ENCODE measurements at regions not wholly inside any gene's neighbourhood (a gene's known extent, or its start where the extent isn't known, plus 50 kb on each side); places are given as distances from the start of the nearest gene placed in this dataset.

- Histone ChIP-seq H3K9ac (ENCODE audit: insufficient read length) (no peak overlapping the region), H3K9me3 (ENCODE audit: low read depth, low read length) (no peaks in the 10 kb centered on the region), H3K36me3 (ENCODE audit: insufficient read depth, low read length) (no peaks in the 10 kb centered on the region), H3K4me3 (no peak overlapping the region), H3K27ac (no peak overlapping the region)
- TF ChIP-seq EZH2 (IDR thresholded peaks at IDR 0.05) (no peak), FOXP2 (optimal IDR thresholded peaks at IDR 0.05; ENCODE audit: control extremely low read depth, extremely low read length, insufficient read depth) (no peak), POLR2AphosphoS5 (IDR thresholded peaks at IDR 0.05; ENCODE audit: borderline replicate concordance, low read depth, low read length) (no peak)
- DNase-seq (ENCODE audit: low read depth, low spot score), result no peak
Observed at GRCh38 chr16:35339337-35339736, 1879.9 kb downstream of the TP53TG3F start.

GRCh38 chr16:35342012-35342411 lies 1882.6 kb downstream of the TP53TG3F start:
- Histone ChIP-seq H3K36me3 (ENCODE audit: insufficient read depth, low read length) (no peaks in the 10 kb centered on the region), H3K9ac (ENCODE audit: insufficient read length) (no peak overlapping the region), H3K9me3 (ENCODE audit: low read depth, low read length) (no peaks in the 10 kb centered on the region), H3K4me3 (no peak overlapping the region), H3K27ac (no peak overlapping the region)
- no peak for TF ChIP-seq FOXP2 (optimal IDR thresholded peaks at IDR 0.05; ENCODE audit: control extremely low read depth, extremely low read length, insufficient read depth)
- TF ChIP-seq POLR2AphosphoS5 (IDR thresholded peaks at IDR 0.05; ENCODE audit: borderline replicate concordance, low read depth, low read length), result no peak
- TF ChIP-seq EZH2 (IDR thresholded peaks at IDR 0.05), result no peak
- no peak for DNase-seq (ENCODE audit: low read depth, low spot score)

- H3K4me3 ChIP-seq, result no peak overlapping the region
- no peak for TF ChIP-seq EZH2 (IDR thresholded peaks at IDR 0.05)
- TF ChIP-seq POLR2AphosphoS5 (IDR thresholded peaks at IDR 0.05; ENCODE audit: borderline replicate concordance, low read depth, low read length), result no peak
- TF ChIP-seq FOXP2 (optimal IDR thresholded peaks at IDR 0.05; ENCODE audit: control extremely low read depth, extremely low read length, insufficient read depth), result no peak
- no peaks in the 10 kb centered on the region for H3K36me3 ChIP-seq (ENCODE audit: insufficient read depth, low read length)
- H3K27ac ChIP-seq, result no peak overlapping the region
- DNase-seq (ENCODE audit: low read depth, low spot score), result no peak
- H3K9me3 ChIP-seq (ENCODE audit: low read depth, low read length), result no peaks in the 10 kb centered on the region
- H3K9ac ChIP-seq (ENCODE audit: insufficient read length), result no peak overlapping the region
Observed at GRCh38 chr16:35344012-35344762, 1884.8 kb downstream of the TP53TG3F start.

DNA sequence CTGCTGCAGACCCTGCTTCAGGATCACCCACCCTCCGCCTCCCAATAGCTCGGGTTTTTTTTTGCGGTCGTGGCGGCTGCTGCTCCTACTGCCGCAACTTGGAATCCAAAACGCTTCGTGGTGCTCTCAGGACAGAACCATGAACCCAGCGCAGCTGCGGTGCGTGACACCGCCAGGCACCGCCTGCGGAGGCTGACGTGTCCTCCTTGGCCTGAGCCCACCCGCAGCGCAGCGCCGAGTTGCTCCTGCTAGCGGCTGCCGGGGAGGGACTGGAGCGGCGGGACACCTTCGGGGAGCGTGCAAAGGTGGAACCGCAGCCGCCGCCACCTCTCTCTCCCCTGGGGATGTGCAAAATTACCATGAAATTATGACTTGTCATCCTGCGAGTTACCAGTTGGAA lies 1893.0 kb downstream of the TP53TG3F start:
- H3K9me3 ChIP-seq (ENCODE audit: low read depth, low read length), result no peaks in the 10 kb centered on the region
- TF ChIP-seq EZH2 (IDR thresholded peaks at IDR 0.05) (no peak), FOXP2 (optimal IDR thresholded peaks at IDR 0.05; ENCODE audit: control extremely low read depth, extremely low read length, insufficient read depth) (no peak)

DNA sequence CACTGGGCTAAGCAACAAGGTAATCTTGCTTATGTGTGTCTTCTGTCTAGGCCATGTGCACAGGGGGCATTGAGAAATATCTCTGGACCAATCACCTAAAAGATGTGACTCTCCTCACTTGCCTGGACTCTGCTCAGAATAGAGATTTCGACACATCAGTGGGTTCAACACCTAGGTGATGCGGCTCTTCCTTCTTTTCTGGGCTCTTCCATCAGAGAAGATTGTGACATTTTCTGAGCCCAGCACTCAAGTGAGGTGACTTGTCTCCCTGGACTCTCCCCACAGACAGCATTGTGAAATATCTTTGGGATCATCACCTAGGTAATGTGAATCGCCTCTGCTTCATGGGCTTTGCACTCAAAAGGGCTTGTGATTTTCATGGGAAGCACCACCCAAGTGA lies 1904.1 kb downstream of the TP53TG3F start:
- H3K9ac ChIP-seq (ENCODE audit: insufficient read length), result no peak overlapping the region
- H3K4me3 ChIP-seq, result no peak overlapping the region
- H3K36me3 ChIP-seq (ENCODE audit: insufficient read depth, low read length), result no peaks in the 10 kb centered on the region
- no peaks in the 10 kb centered on the region for H3K9me3 ChIP-seq (ENCODE audit: low read depth, low read length)
- TF ChIP-seq FOXP2 (optimal IDR thresholded peaks at IDR 0.05; ENCODE audit: control extremely low read depth, extremely low read length, insufficient read depth) (no peak), EZH2 (IDR thresholded peaks at IDR 0.05) (no peak), POLR2AphosphoS5 (IDR thresholded peaks at IDR 0.05; ENCODE audit: borderline replicate concordance, low read depth, low read length) (no peak)
- no peak for DNase-seq (ENCODE audit: low read depth, low spot score)
- H3K27ac ChIP-seq, result no peak overlapping the region

More for the DNA sequence above, 1893.0 kb downstream of the TP53TG3F start:
- no peak overlapping the region for H3K27ac ChIP-seq
- H3K4me3 ChIP-seq, result no peak overlapping the region
- DNase-seq (ENCODE audit: low read depth, low spot score), result no peak
- H3K9ac ChIP-seq (ENCODE audit: insufficient read length), result no peak overlapping the region
- H3K36me3 ChIP-seq (ENCODE audit: insufficient read depth, low read length), result no peaks in the 10 kb centered on the region

DNA sequence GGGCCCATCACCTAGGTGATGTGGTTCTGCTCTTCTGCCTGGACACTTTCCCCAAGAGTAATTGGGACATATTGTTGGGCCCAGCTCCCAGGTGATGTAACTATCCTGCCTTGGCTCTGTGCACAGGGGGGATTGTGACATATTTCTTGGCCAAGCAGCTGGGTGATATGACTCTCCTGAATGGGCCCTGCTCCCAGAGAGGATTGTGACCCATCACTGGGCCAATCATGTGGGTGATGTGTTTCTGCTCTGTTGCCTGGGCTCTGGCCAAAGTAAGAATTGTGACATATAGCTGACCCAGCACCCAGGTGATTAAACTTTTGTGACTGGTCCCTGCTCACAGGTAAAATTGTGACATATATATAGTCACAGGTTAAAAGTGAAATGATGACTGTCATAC lies 1904.9 kb downstream of the TP53TG3F start:
- H3K36me3 ChIP-seq (ENCODE audit: insufficient read depth, low read length), result no peaks in the 10 kb centered on the region
- DNase-seq (ENCODE audit: low read depth, low spot score), result no peak
- no peak overlapping the region for H3K27ac ChIP-seq
- no peaks in the 10 kb centered on the region for H3K9me3 ChIP-seq (ENCODE audit: low read depth, low read length)
- no peak overlapping the region for H3K4me3 ChIP-seq
- TF ChIP-seq FOXP2 (optimal IDR thresholded peaks at IDR 0.05; ENCODE audit: control extremely low read depth, extremely low read length, insufficient read depth) (no peak), EZH2 (IDR thresholded peaks at IDR 0.05) (no peak), POLR2AphosphoS5 (IDR thresholded peaks at IDR 0.05; ENCODE audit: borderline replicate concordance, low read depth, low read length) (no peak)
- no peak overlapping the region for H3K9ac ChIP-seq (ENCODE audit: insufficient read length)

DNA sequence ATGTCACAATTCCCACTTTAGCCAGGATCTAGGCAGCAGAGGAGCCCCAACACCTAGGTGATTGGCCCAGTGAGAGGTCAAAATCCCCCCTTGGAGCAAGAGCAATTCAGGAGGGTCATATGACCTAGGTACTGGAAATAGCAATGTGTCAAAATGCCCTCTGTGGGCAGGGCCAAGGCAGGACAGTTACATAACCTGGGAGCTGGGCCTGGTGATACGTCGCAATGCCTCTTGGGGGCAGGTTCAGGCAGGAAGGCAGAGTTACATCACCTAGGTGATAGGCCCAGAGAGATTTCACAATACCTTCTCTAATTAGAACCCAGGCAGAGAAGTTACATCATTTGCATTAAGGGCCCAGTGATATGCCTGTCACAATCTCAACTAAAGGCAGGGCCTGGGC lies 1906.3 kb downstream of the TP53TG3F start:
- H3K4me3 ChIP-seq, result no peak overlapping the region
- H3K9me3 ChIP-seq (ENCODE audit: low read depth, low read length), result no peaks in the 10 kb centered on the region
- no peak for DNase-seq (ENCODE audit: low read depth, low spot score)

GRCh38 chr16:35370617-35371016 lies 1911.2 kb downstream of the TP53TG3F start:
- DNase-seq (ENCODE audit: low read depth, low spot score), result no peak
- TF ChIP-seq EZH2 (IDR thresholded peaks at IDR 0.05) (no peak), POLR2AphosphoS5 (IDR thresholded peaks at IDR 0.05; ENCODE audit: borderline replicate concordance, low read depth, low read length) (no peak), FOXP2 (optimal IDR thresholded peaks at IDR 0.05; ENCODE audit: control extremely low read depth, extremely low read length, insufficient read depth) (no peak)
- H3K9ac ChIP-seq (ENCODE audit: insufficient read length), result no peak overlapping the region
- no peaks in the 10 kb centered on the region for H3K9me3 ChIP-seq (ENCODE audit: low read depth, low read length)
- no peak overlapping the region for H3K4me3 ChIP-seq
- H3K27ac ChIP-seq, result no peak overlapping the region
- H3K36me3 ChIP-seq (ENCODE audit: insufficient read depth, low read length), result no peaks in the 10 kb centered on the region

More for the DNA sequence above, 1906.3 kb downstream of the TP53TG3F start:
- TF ChIP-seq FOXP2 (optimal IDR thresholded peaks at IDR 0.05; ENCODE audit: control extremely low read depth, extremely low read length, insufficient read depth) (no peak), EZH2 (IDR thresholded peaks at IDR 0.05) (no peak), POLR2AphosphoS5 (IDR thresholded peaks at IDR 0.05; ENCODE audit: borderline replicate concordance, low read depth, low read length) (no peak)
- Histone ChIP-seq H3K9ac (ENCODE audit: insufficient read length) (no peak overlapping the region), H3K36me3 (ENCODE audit: insufficient read depth, low read length) (no peaks in the 10 kb centered on the region), H3K27ac (no peak overlapping the region)

DNA sequence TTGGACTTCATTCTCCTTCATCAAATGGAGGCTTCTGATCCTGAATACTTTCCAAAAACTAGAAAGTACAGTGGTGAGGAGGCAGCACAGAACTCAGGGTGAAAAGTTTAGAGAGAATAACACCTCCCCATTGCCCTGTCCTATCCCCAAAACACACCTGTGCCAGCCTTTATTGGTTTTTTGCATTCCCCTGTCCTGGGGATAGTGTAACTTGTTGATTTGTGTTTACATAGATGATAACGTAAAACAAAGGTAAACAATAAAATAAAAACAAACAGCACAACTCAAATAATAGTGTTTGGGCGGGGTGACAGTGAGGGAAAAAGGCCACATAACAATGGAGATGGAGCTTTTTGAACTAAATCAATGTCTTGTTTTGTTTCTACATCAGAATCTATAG lies 1917.7 kb downstream of the TP53TG3F start:
- Histone ChIP-seq H3K9ac (ENCODE audit: insufficient read length) (no peak overlapping the region), H3K27ac (no peak overlapping the region), H3K9me3 (ENCODE audit: low read depth, low read length) (no peaks in the 10 kb centered on the region), H3K36me3 (ENCODE audit: insufficient read depth, low read length) (no peaks in the 10 kb centered on the region), H3K4me3 (no peak overlapping the region)
- TF ChIP-seq POLR2AphosphoS5 (IDR thresholded peaks at IDR 0.05; ENCODE audit: borderline replicate concordance, low read depth, low read length) (no peak), EZH2 (IDR thresholded peaks at IDR 0.05) (no peak), FOXP2 (optimal IDR thresholded peaks at IDR 0.05; ENCODE audit: control extremely low read depth, extremely low read length, insufficient read depth) (no peak)
- no peak for DNase-seq (ENCODE audit: low read depth, low spot score)
